GM12892 (cell line): ENCODE measurements at regions not wholly inside any gene's neighbourhood (a gene's known extent, or its start where the extent isn't known, plus 50 kb on each side); places are given as distances from the start of the nearest gene placed in this dataset.

Source experiments
- POLR2A ChIP-seq: IDR thresholded peaks from 2 replicates; pipeline ENCODE4 v1.6.1; 2011; ENCODE audit warnings: low read depth, low read length, control low read depth
- POLR2AphosphoS5 ChIP-seq: IDR thresholded peaks from 2 replicates; pipeline ENCODE4 v1.6.1; 2011; ENCODE audit warnings: low read depth, low read length, control low read depth

GRCh38 chr20:39464238-39464637 is 502.1 kb downstream of the DHX35 start:
- TF ChIP-seq POLR2A (no peak), POLR2AphosphoS5 (no peak)
